ENCODE measurements at regions not wholly inside any gene's neighbourhood (a gene's known extent, or its start where the extent isn't known, plus 50 kb on each side); places are given as distances from the start of the nearest gene placed in this dataset.

GRCh38 chr6:51513891-51514747 is 573.3 kb downstream of the PKHD1 start:
- TF ChIP-seq POLR2A (IDR thresholded peaks at IDR 0.05), result no peak
- no peak for TF ChIP-seq CTCF (IDR thresholded peaks at IDR 0.05)
- no peak for TF ChIP-seq POLR2AphosphoS5 (IDR thresholded peaks at IDR 0.05)
- TF ChIP-seq EP300 (IDR thresholded peaks at IDR 0.05), result no peak

Measured in stomach (tissue), 4 donors.